HCT116 (cell line): ENCODE measurements at regions not wholly inside any gene's neighbourhood (a gene's known extent, or its start where the extent isn't known, plus 50 kb on each side); places are given as distances from the start of the nearest gene placed in this dataset.

Experiments
- ATF3 ChIP-seq: IDR thresholded peaks from 2 replicates; pipeline ENCODE4 v1.6.1; 2012
- CTCF ChIP-seq, 3 experiments: fragments of 200-600 bp in 1 of 3; sonication (generic) in 1 of 3; IDR thresholded peaks in 2 of 3; conservative IDR thresholded peaks in 1 of 3; 2 replicates each; pipeline ENCODE4 v1.5.1; 2012 to 2017; ENCODE audit warnings: low read depth in 2 of 3, low read length in 2 of 3, antibody characterized with exemption in 1 of 3, borderline replicate concordance in 1 of 3, control low read depth in 1 of 3, mild to moderate bottlenecking in 1 of 3, mixed read lengths in 1 of 3, mixed run types in 1 of 3, moderate library complexity in 1 of 3; ENCODE audit not compliant: insufficient read depth in 1 of 3
- EGR1 ChIP-seq: IDR thresholded peaks from 2 replicates; pipeline ENCODE4 v1.6.1; 2012; ENCODE audit warnings: low read depth
- POLR2A ChIP-seq: IDR thresholded peaks from 2 replicates; pipeline ENCODE4 v1.7.0; 2011; ENCODE audit warnings: borderline replicate concordance; ENCODE audit not compliant: insufficient read depth, insufficient read length; ENCODE audit errors: extremely low read depth
- RAD21 ChIP-seq: IDR thresholded peaks from 2 replicates; pipeline ENCODE4 v1.6.1; 2012; ENCODE audit warnings: low read depth, mild to moderate bottlenecking

- peak; percentile 10 to 62 (median 53); a peak in 4 of 6 replicates for TF ChIP-seq CTCF (IDR thresholded peaks at IDR 0.05 in 2 of 3, conservative IDR thresholded peaks at IDR 0.05 in 1 of 3; ENCODE audit: borderline replicate concordance in 1 of 3, insufficient read depth in 1 of 3, low read depth in 2 of 3, low read length in 2 of 3)
- peak; percentile 49 for TF ChIP-seq RAD21
- no peak for TF ChIP-seq POLR2A
- no peak for TF ChIP-seq EGR1
- TF ChIP-seq ATF3, result no peak
Measured at GRCh38 chr20:22248051-22248667, 336.2 kb downstream of the FOXA2 start.
